ENCODE measurements at regions not wholly inside any gene's neighbourhood (a gene's known extent, or its start where the extent isn't known, plus 50 kb on each side); places are given as distances from the start of the nearest gene placed in this dataset.

- H3K4me1 ChIP-seq (replicated peaks in 1 of 2; ENCODE audit: control insufficient read depth in 2 of 2, insufficient read depth in 2 of 2, low read length in 2 of 2) = no peaks in the 10 kb centered on the region
- no peaks in the 10 kb centered on the region for H3K79me2 ChIP-seq (ENCODE audit: control insufficient read depth, insufficient read depth, low read length)
- no peak overlapping the region for H3K9ac ChIP-seq (ENCODE audit: insufficient read depth in 1 of 2, low read depth in 2 of 2, low read length in 2 of 2)
- DNase-seq (ENCODE audit: extremely low read depth in 1 of 4, low spot score in 3 of 4) (no peak), ATAC-seq (no peak), FAIRE-seq (no peak)
- no peak overlapping the region for H3K27ac ChIP-seq (ENCODE audit: extremely low read depth, low read depth, low read length)
- POLR2A ChIA-PET = interaction anchor here (0.9 kb wide), 1 partner anchor 10 kb away, joined by 3 read pairs; no protein-coding TSS in a partner anchor
- no peaks in the 10 kb centered on the region for H3K9me1 ChIP-seq (ENCODE audit: control insufficient read depth, insufficient read depth, low read length)
- no peaks in the 10 kb centered on the region for H3K9me3 ChIP-seq (replicated peaks; ENCODE audit: control insufficient read depth, insufficient read depth, low read depth, low read length)
- 0% methylated on average over 8 of the region's 8 CpGs for WGBS (ENCODE audit: insufficient coverage, low coverage, missing lambda C conversion rate)
- H3K36me3 ChIP-seq (ENCODE audit: control insufficient read depth, insufficient read depth, low read length) = no peaks in the 10 kb centered on the region
- H2AFZ ChIP-seq (ENCODE audit: low read depth, low read length) = no peak overlapping the region
- H4K20me1 ChIP-seq (replicated peaks; ENCODE audit: control insufficient read depth, insufficient read depth, low read length) = peaks cover 7% of the 10 kb centered on the region
- no peak overlapping the region for H3K4me2 ChIP-seq (ENCODE audit: insufficient read depth, low read length)
- intact Hi-C loops (cut with micrococcal nuclease) (no loop called here), in situ Hi-C loops (cut with MboI) (no loop called here)
- no TSS peak for BruUV-seq (replicated peaks)
- TF ChIP-seq L3MBTL2 (IDR thresholded peaks at IDR 0.05) (no peak), RNF219 (CRISPR knock-in tag; IDR thresholded peaks at IDR 0.05) (no peak), SP1 (CRISPR knock-in tag; IDR thresholded peaks at IDR 0.05) (no peak), CTCFL (IDR thresholded peaks at IDR 0.05; ENCODE audit: borderline replicate concordance, insufficient read depth, low read depth, low read length, poor library complexity, severe bottlenecking) (no peak), ZNF77 (CRISPR knock-in tag; IDR thresholded peaks at IDR 0.05) (no peak), SMARCA4 (IDR thresholded peaks at IDR 0.05) (no peak), ARNT (IDR thresholded peaks at IDR 0.05) (no peak), ERF (CRISPR knock-in tag; IDR thresholded peaks at IDR 0.05) (no peak), RHOXF2B (CRISPR knock-in tag; conservative IDR thresholded peaks at IDR 0.05) (no peak)
- TF ChIP-seq, protein P1, sequence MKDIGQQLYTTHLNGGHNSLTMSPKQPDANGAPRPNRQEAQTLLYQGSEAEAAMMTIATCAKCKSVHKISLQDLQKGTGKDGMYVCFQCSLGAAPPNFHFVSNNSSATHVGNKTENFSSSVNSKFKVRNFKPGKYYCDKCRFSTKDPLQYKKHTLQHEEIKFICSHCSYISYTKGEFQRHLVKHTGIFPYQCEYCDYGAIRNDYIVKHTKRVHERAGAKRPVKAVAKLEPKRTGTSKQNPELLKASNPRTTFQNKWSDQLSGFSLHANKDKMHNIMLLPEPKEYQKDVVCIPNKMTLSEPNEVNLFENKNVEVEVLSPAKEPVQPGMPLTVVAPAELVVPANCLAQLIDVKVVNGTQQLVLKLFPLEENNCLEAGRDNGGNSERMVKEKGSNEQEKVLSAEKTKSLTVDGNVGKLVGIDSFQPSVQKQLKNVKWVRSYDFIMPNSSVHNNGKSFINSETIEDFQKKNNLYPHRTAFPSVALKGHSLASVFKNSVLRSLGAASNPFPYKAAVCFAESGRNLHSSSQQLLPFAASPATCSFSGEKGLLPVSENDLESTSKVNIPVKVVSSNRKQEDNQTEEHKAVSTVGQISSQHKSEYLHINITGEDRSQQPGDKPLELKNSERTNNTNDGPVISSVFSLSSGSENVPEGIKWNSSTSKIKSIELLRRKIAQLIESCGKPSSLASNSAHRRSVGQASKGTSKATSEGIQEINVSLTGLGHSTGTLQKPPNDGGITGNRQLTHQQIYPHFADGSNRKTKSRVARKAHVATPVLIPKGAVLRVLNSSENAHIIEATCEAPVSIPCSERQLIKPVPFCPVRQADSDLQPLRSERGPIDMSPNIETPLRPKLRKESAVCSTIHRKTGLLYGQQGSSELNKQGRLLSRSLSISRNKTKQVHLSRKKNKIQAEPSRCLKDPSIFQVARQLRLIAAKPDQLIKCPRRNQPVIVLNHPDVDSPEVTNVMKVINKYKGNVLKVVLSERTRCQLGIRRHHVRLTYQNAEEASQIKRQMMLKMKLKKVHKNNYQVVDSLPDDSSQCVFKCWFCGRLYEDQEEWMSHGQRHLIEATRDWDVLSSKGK (CRISPR knock-in tag; IDR thresholded peaks at IDR 0.05) = no peak
- TF ChIP-seq, protein P2, sequence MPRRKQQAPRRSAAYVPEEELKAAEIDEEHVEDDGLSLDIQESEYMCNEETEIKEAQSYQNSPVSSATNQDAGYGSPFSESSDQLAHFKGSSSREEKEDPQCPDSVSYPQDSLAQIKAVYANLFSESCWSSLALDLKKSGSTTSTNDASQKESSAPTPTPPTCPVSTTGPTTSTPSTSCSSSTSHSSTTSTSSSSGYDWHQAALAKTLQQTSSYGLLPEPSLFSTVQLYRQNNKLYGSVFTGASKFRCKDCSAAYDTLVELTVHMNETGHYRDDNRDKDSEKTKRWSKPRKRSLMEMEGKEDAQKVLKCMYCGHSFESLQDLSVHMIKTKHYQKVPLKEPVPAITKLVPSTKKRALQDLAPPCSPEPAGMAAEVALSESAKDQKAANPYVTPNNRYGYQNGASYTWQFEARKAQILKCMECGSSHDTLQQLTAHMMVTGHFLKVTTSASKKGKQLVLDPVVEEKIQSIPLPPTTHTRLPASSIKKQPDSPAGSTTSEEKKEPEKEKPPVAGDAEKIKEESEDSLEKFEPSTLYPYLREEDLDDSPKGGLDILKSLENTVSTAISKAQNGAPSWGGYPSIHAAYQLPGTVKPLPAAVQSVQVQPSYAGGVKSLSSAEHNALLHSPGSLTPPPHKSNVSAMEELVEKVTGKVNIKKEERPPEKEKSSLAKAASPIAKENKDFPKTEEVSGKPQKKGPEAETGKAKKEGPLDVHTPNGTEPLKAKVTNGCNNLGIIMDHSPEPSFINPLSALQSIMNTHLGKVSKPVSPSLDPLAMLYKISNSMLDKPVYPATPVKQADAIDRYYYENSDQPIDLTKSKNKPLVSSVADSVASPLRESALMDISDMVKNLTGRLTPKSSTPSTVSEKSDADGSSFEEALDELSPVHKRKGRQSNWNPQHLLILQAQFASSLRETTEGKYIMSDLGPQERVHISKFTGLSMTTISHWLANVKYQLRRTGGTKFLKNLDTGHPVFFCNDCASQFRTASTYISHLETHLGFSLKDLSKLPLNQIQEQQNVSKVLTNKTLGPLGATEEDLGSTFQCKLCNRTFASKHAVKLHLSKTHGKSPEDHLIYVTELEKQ (CRISPR knock-in tag; IDR thresholded peaks at IDR 0.05) = no peak
- H3K4me3 ChIP-seq = no peak overlapping the region
- CTCF ChIA-PET (ENCODE audit: low intra/inter-chr PET ratio) = no interaction called here
- H3K27me3 ChIP-seq (ENCODE audit: control insufficient read depth in 2 of 2, insufficient read depth in 2 of 2, low read length in 2 of 2) = peaks cover 2 to 34% of the 10 kb centered on the region in 2 experiments; a peak in 3 of 5 replicates
Observed at GRCh38 chr9:135021393-135021789, 66.1 kb upstream of the OLFM1 start.
